DND-41 (cell line): ENCODE measurements at regions not wholly inside any gene's neighbourhood (a gene's known extent, or its start where the extent isn't known, plus 50 kb on each side); places are given as distances from the start of the nearest gene placed in this dataset.

Experiments used
- ATAC-seq: fragments of 200-7000 bp; cut with Tn5 transposase; 3 replicates; pipeline ENCODE4 v1.9.1; 2021; ENCODE audit warnings: low read depth; ENCODE audit not compliant: insufficient read depth
- DNase-seq: peaks from one replicate; pipeline ENCODE4 v3.0.0-alpha.2; 2020
- H2AFZ ChIP-seq: 2 replicates; pipeline ENCODE4 v1.6.0; 2012; ENCODE audit warnings: low read depth, low read length
- H3K27ac ChIP-seq: 2 replicates; pipeline ENCODE4 v1.5.1; 2012; ENCODE audit warnings: low read length, inconsistent platforms
- H3K27me3 ChIP-seq: fragments of 200-600 bp; sonication (generic); 2 replicates; pipeline ENCODE4 v1.6.0; 2012; ENCODE audit warnings: low read length, mild to moderate bottlenecking, inconsistent platforms; ENCODE audit not compliant: insufficient read depth, poor library complexity
- H3K36me3 ChIP-seq: 2 replicates; pipeline ENCODE4 v1.5.1; 2012; ENCODE audit warnings: low read length, inconsistent platforms; ENCODE audit not compliant: insufficient read depth
- H3K4me1 ChIP-seq: 2 replicates; pipeline ENCODE4 v1.5.1; 2012; ENCODE audit warnings: mild to moderate bottlenecking, low read length; ENCODE audit not compliant: insufficient read depth
- H3K4me2 ChIP-seq: 2 replicates; pipeline ENCODE4 v1.6.0; 2012; ENCODE audit warnings: mild to moderate bottlenecking, moderate library complexity, low read length, inconsistent platforms; ENCODE audit not compliant: insufficient read depth
- H3K4me3 ChIP-seq, 2 experiments: fragments of 200-600 bp in 1 of 2; shearing (Covaris generic) in 1 of 2; 2 replicates each; pipeline ENCODE4 v1.5.1; 2012 to 2016; ENCODE audit warnings: inconsistent platforms in 2 of 2, low read length in 2 of 2, mild to moderate bottlenecking in 2 of 2, low read depth in 1 of 2, moderate library complexity in 1 of 2
- H3K79me2 ChIP-seq: 2 replicates; pipeline ENCODE4 v1.6.0; 2012; ENCODE audit warnings: low read length, inconsistent platforms; ENCODE audit not compliant: insufficient read depth
- H3K9ac ChIP-seq: 2 replicates; pipeline ENCODE4 v1.6.0; 2012; ENCODE audit warnings: low read depth, mild to moderate bottlenecking, inconsistent platforms, low read length, moderate library complexity
- H3K9me3 ChIP-seq: 2 replicates; pipeline ENCODE4 v1.5.1; 2012; ENCODE audit warnings: low read length, moderate library complexity, mild to moderate bottlenecking, inconsistent platforms; ENCODE audit not compliant: insufficient read depth, severe bottlenecking
- H4K20me1 ChIP-seq: 2 replicates; pipeline ENCODE4 v1.6.0; 2012; ENCODE audit warnings: low read length; ENCODE audit not compliant: insufficient read depth
- CTCF ChIP-seq: IDR thresholded peaks from 2 replicates; pipeline ENCODE4 v1.5.1; 2012; ENCODE audit warnings: borderline replicate concordance, low read length, moderate library complexity, mild to moderate bottlenecking; ENCODE audit not compliant: poor library complexity, severe bottlenecking; ENCODE audit errors: extremely low read depth
- EZH2 ChIP-seq: IDR thresholded peaks from 3 replicates; pipeline ENCODE4 v1.6.1; 2012; ENCODE audit warnings: borderline replicate concordance, low read depth, mild to moderate bottlenecking, moderate library complexity, low read length, inconsistent platforms; ENCODE audit not compliant: severe bottlenecking

DNA sequence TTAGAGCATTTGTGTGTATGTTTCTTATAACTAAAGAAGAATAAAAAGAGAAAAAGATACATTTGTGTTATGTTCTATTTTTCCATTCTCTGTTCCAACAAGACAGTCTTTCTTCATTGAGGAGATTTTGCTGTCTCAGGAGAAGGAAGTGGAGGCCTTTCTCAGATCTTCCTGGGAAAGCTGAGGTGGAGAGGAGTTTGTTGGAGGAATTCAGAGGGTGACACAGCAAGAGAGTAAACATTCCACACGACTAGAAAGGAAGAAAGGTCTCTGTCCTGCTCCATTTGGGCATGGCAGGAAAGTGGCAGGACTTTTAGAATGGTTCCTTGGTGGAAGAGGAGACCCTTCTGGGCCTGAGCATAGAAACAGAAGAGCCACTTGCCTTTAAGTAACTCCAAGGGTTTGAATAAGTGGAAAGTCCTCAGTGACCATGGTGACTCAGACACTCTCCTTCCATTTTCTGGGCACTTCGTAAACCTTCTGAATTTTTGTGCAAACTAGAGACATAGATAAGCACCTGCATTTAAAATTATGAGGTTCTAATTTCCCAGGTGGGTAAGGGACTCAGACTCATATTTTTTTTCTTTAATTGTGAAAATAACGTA, 52.3 kb upstream of the COL5A2 start:
- Histone ChIP-seq H2AFZ (no peak overlapping the region), H3K36me3 (no peaks in the 10 kb centered on the region), H3K4me1 (no peaks in the 10 kb centered on the region), H3K4me2 (no peak overlapping the region), H3K9ac (no peak overlapping the region), H3K27ac (no peak overlapping the region), H3K27me3 (no peaks in the 10 kb centered on the region), H3K4me3 (no peak overlapping the region), H3K79me2 (no peaks in the 10 kb centered on the region), H3K9me3 (no peaks in the 10 kb centered on the region), H4K20me1 (no peaks in the 10 kb centered on the region)
- no peak for DNase-seq
- no peak for ATAC-seq
- TF ChIP-seq EZH2: no peak
- TF ChIP-seq CTCF: no peak

- DNase-seq: no peak
- H3K4me1 ChIP-seq: no peaks in the 10 kb centered on the region
- no peak overlapping the region for H3K9ac ChIP-seq
- no peaks in the 10 kb centered on the region for H3K79me2 ChIP-seq
- H3K27ac ChIP-seq: no peak overlapping the region
- no peak overlapping the region for H3K4me3 ChIP-seq
- no peaks in the 10 kb centered on the region for H3K36me3 ChIP-seq
- no peaks in the 10 kb centered on the region for H3K27me3 ChIP-seq
- no peaks in the 10 kb centered on the region for H3K9me3 ChIP-seq
- no peaks in the 10 kb centered on the region for H4K20me1 ChIP-seq
- ATAC-seq: no peak
- no peak overlapping the region for H2AFZ ChIP-seq
- H3K4me2 ChIP-seq: no peak overlapping the region
- TF ChIP-seq EZH2: no peak
- no peak for TF ChIP-seq CTCF
These were observed 53.3 kb upstream of the COL5A2 start for GRCh38 chr2:189232759-189233406.

DNA sequence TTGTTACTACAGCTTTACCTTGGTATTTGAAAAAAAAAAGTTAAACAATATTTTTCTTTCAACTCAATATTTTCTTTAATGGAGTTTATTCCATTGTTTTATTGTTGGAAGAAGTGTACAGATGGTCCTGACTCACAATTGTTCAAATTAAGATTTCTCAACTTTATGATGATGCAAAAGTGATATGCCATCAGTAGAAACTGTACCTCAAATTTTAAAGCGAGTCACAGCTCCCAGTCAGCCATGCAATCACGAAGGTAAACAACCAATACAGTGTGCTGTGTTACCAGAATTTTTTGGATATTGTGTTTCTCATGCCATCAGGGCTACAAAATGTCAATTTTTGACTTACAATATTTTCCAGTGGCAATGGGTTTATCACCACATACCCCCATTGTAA, 54.0 kb upstream of the COL5A2 start:
- DNase-seq (no peak), ATAC-seq (no peak)
- H3K36me3 ChIP-seq: no peaks in the 10 kb centered on the region
- H3K9ac ChIP-seq: no peak overlapping the region
- no peaks in the 10 kb centered on the region for H3K9me3 ChIP-seq
- no peaks in the 10 kb centered on the region for H4K20me1 ChIP-seq
- no peak overlapping the region for H3K4me2 ChIP-seq
- TF ChIP-seq EZH2 (no peak), CTCF (no peak)
- H3K79me2 ChIP-seq: no peaks in the 10 kb centered on the region
- no peak overlapping the region for H3K27ac ChIP-seq
- no peak overlapping the region for H3K4me3 ChIP-seq
- no peak overlapping the region for H2AFZ ChIP-seq
- H3K4me1 ChIP-seq: no peaks in the 10 kb centered on the region
- H3K27me3 ChIP-seq: no peaks in the 10 kb centered on the region

- ATAC-seq (no peak), DNase-seq (no peak)
- Histone ChIP-seq H2AFZ (no peak overlapping the region), H3K4me1 (no peaks in the 10 kb centered on the region), H3K36me3 (no peaks in the 10 kb centered on the region), H3K4me2 (no peak overlapping the region), H3K27ac (no peak overlapping the region), H3K79me2 (no peaks in the 10 kb centered on the region), H3K9ac (no peak overlapping the region), H4K20me1 (no peaks in the 10 kb centered on the region), H3K27me3 (no peaks in the 10 kb centered on the region), H3K4me3 (no peak overlapping the region), H3K9me3 (no peaks in the 10 kb centered on the region)
- TF ChIP-seq CTCF: no peak
- TF ChIP-seq EZH2: no peak
These were observed 55.4 kb upstream of the COL5A2 start for GRCh38 chr2:189234991-189235390.
